ENCODE measurements at regions not wholly inside any gene's neighbourhood (a gene's known extent, or its start where the extent isn't known, plus 50 kb on each side); places are given as distances from the start of the nearest gene placed in this dataset.

DNA sequence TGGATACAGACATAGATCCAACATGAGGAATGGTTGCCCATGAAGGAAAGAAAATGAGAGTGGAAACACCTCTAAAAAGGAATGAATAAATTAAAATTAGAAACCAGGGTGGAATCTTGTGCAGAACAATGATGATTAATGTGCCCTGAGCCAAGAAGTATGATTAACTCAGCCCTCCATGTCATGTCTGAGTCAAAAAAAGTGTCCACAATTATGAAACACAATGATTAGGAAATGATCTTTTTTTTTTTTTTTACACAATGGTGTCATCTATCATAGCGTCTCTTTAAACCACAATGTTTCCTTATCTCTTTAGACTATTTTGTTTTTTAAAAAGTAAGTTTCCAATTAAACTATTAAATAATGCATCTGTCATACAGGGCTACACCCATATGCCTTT is 78.9 kb upstream of the RAB4A start:
- TF ChIP-seq, protein P1, sequence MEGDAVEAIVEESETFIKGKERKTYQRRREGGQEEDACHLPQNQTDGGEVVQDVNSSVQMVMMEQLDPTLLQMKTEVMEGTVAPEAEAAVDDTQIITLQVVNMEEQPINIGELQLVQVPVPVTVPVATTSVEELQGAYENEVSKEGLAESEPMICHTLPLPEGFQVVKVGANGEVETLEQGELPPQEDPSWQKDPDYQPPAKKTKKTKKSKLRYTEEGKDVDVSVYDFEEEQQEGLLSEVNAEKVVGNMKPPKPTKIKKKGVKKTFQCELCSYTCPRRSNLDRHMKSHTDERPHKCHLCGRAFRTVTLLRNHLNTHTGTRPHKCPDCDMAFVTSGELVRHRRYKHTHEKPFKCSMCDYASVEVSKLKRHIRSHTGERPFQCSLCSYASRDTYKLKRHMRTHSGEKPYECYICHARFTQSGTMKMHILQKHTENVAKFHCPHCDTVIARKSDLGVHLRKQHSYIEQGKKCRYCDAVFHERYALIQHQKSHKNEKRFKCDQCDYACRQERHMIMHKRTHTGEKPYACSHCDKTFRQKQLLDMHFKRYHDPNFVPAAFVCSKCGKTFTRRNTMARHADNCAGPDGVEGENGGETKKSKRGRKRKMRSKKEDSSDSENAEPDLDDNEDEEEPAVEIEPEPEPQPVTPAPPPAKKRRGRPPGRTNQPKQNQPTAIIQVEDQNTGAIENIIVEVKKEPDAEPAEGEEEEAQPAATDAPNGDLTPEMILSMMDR (IDR thresholded peaks at IDR 0.05) = no peak
- TF ChIP-seq POLR2A (IDR thresholded peaks at IDR 0.05) = no peak
